ENCODE measurements at regions not wholly inside any gene's neighbourhood (a gene's known extent, or its start where the extent isn't known, plus 50 kb on each side); places are given as distances from the start of the nearest gene placed in this dataset.

- no peak for TF ChIP-seq POLR2A (IDR thresholded peaks at IDR 0.05; ENCODE audit: low read length)
- TF ChIP-seq GATA1 (IDR thresholded peaks at IDR 0.05; ENCODE audit: low read depth, low read length): no peak
These were observed 121.0 kb downstream of the BUD13 start for GRCh38 chr11:116651737-116652237.

All from erythroblast (primary cell).